ENCODE measurements at regions not wholly inside any gene's neighbourhood (a gene's known extent, or its start where the extent isn't known, plus 50 kb on each side); places are given as distances from the start of the nearest gene placed in this dataset.
"Not testable (repeated sequence)": the region's sequence is repeated elsewhere in the genome, so short reads cannot be mapped to it uniquely, and the experiment has no call there.

DNA sequence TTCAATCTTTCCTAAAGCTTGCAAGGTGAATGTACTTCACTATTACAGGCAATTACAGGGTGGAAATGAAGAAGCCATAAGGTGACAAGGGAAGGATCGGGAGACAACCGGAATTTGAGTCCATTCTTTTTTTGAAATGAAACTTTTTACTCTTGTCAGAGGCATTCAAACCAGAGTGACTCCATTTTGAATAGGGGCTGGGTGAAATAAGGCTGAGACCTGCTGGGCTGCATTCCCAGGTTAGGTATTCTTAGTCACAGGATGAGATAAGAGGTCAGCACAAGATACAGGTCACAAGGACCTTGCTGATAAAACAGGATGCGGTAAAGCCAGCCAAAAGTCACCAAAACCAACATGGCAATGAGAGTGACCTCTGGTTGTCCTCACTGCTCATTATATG is 363.3 kb downstream of the TYW1 start:
- no peak for DNase-seq (ENCODE audit: low spot score)

DNA sequence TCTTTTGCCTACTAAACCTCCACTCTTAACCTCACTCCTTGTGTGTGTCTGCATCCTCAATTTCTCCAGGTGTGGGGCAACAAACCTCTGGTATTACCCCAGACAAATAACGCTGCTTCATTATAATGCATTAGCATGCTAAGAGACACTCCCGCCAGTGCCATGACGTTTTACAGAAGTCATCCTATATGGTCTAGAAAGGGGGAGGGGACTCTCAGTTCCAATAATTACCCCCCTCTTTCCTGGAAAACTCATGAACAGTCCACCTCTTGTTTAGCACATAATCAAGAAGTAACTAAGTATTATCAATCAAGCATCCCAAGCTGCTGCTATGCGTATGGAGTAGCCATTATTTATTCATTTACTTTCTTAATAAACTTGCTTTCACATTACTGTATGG is 364.5 kb downstream of the TYW1 start:
- DNase-seq (ENCODE audit: low spot score), result no peak

DNA sequence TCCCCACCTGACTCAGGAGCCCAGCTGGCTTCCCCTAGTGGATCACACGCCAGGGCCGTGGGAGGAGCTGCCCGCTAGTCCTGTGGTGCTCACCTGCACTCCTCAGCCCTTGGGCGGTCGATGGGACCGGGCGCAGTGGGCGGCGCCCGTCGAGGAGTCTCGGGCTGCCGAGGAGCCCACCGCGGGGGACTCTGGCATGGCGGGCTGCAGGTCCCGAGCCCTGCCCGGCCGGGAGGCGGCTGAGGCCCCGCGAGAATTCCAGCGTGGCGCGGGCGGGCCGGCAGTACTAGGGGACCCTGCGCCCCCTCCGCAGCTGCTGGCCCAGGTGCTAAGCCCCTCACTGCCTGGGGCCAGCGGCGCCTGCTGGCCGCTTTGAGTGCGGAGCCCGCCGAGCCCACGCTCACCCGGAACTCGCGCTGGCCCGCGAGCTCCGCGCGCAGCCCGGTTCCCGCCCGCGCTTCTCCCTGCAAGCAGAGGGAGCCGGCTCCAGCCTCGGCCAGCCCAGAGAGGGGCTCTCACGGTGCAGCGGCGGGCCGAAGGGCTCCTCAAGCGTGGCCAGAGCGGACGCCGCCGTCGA is 367.9 kb downstream of the TYW1 start:
- DNase-seq (ENCODE audit: low spot score), result no peak

DNA sequence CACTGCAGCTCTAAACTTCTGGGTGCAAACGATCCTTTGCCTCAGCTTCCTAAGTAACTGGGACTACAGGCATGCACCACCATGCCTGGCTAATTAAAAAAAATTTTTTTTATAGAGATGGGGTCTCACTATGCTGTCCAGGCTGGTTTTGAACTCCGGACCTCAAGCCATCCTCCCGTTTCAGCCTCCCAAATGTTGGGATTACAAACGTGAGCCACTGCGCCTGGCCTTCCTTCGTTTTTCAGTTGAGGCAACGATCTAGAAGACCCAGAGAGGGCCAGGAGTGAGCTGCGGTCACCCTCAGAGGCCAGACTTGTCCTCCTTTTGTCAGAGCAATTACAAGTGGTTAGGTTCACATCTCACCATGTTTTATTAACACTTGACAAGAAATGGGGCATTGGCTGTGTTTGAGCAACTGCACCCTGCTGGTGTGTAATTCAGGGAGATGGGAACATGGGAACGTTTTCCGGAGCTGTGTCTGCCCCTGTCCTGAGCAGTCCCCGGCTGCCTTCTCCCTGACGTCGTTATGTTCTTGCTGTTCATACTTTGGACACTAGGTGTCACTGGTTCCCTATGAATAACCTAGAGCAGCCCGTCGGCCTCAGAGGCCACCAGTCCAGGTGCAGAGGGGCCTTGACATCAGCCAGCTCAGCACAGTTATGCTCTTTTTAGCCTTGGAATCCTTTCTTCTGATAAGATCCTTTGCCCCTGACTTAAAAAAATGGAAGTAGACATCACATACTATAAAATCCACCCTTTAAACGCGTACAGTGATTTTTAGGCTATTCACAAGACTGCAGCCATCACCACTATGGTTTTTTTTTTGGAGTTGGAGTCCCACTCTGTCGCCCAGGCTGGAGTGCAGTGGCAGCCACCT is 375.0 kb downstream of the TYW1 start:
- DNase-seq (ENCODE audit: low spot score), result peak; percentile 91

DNA sequence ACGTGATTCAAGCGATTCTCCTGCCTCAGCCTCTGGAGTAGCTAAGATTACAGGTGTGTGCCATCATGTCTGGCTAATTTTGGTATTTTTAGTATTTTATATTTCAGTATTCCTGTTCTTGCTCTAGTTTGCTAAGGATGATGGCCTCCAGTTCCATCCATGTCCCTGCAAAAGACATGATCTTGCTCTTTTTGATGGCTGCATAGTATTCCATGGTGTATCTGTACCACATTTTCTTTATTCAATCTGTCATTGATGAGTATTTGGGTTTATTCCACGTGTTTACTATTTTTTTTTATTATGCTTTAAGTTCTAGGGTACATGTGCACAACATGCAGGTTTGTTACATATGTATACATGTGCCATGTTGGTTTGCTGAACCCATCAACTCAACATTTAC is 376.8 kb downstream of the TYW1 start:
- DNase-seq (ENCODE audit: low spot score), result not testable (repeated sequence)

DNA sequence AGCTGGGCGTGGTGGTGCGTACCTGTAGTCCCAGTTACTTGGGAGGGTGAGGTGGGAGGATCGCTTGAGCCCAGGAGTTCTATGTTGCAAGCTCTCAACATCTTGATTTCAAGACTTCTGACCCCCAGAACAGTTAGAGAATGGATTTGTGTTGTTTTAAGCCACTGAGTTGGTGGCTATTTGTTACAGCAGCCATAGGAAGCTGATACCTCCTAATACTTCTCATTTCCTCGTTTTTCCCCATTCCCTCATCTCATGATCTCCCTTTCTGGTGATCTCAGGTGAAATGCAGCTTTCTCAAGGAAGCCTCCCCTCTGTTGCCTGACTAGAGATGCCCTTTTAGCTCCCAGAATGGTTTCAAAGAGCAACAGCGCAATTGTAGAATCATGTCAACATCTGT is 378.8 kb downstream of the TYW1 start:
- no peak for DNase-seq (ENCODE audit: low spot score)

DNA sequence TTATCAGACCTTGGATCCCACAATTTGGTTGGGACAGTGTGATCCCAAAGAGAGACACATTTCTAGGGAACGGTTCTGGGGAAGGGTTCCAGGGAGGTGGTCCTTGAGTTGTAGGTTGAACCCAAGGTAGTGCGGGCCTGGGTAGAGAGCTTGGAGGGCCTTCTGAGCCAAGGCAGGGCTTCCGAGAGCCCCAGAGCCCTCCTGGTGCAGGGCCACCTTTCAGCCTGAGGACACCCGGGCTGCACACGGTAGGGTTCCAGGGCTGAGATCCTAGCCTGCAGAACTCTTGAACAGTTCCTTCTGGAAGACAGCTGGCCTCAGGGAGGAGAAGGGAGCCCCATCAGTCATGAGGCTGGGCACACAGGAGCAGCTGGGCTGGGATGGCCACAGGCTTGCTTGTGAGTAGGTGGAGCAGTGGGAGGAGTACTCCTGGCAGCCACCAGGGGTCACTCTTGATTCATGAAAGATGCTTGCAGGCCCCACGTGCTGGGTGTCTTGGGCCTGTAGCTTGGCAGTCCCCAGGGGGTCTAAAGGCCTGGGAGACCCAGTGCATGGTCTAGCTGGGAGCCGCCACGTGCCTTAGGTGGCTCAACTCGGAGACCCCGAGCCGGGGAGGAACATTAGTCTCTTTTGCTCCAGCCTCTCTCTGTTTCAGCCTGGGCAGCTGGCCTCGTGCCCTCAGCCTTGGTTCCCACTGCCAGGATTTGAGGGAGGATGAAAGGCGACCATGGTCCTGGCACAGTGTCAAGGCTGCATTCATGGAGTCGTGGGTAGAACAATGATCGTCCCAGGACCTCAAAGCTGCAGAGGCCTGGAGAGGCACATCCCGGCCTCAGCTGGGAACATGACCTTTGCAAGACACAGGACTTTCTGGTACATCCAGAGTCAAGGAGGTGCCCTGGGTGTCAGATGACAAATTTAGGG is 381.6 kb downstream of the TYW1 start:
- peak; percentile 73 for DNase-seq (ENCODE audit: low spot score)

DNA sequence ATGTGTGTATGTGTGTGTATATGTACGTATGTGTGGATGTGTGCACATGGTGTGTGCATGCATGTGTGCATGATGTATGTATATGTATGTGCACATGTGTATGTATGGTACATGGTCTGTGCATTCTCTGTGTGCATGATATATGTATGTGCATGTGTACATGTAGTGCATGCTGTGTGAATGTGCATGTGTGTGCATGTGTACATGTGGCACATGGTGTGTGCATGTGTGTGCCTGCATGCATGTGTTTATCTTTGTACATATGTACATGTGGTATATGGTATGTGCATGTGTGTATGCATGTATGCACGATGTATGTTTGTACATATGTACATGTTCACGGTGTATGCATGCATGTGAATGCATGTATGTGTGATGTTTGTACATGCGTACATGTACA is 383.7 kb downstream of the TYW1 start:
- no peak for DNase-seq (ENCODE audit: low spot score)

DNA sequence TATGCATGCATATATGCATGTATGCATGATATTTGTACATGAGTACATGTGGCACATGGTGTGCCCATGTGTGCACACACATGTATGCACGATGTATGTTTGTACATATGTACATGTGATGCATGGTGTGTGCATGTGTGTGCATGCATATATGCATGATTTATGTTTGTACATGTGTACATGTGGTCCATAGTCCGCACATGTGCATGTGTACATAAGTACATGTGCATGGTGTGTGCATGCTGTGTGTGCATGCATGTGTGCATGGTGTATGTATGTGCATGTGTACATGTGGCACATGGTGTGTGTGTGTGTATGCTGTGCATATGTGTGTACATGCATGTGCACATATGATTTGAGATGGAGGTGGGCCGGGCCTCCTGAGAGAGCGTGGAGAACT is 384.2 kb downstream of the TYW1 start:
- DNase-seq (ENCODE audit: low spot score), result no peak

DNA sequence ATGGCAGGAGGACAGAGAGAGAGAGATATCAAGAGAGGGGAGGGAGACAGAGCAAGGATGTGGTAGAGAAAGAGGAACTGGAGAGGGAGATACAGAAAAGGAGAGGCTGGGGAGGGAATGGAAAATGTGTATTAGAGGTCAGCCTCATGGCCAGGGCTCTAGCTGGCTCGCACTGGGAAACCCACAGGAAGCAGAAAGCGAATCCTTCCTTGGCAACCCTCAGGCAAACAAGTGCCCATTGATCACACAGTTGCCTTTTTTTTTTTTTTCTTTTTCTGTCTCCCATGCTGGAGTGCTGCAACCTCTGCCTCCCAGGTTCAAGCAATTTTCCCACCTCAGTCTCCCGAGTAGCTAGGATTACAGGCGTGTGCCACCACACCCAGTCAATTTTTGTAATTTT is 391.2 kb downstream of the TYW1 start:
- DNase-seq (ENCODE audit: low spot score), result no peak

DNA sequence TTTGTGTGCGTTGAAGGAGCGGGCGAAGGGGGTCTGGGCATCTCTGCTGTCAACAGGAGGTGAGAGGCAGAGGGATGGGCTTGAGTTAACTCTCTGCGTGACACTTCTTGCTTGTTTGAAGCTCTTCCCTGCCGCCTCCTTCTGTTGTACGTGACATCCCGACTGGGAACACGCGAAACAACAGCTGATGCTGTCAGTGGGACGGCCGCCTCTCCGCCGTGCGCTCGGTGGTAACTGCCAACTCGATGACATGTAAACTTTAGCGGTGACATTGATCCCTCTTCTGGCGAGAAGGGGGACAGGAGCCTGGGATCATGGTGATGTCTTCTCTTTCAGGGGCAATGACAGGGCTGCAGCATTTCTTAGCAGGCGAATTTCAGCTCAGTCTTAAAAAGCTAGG is 394.5 kb downstream of the TYW1 start:
- no peak for DNase-seq (ENCODE audit: low spot score)

DNA sequence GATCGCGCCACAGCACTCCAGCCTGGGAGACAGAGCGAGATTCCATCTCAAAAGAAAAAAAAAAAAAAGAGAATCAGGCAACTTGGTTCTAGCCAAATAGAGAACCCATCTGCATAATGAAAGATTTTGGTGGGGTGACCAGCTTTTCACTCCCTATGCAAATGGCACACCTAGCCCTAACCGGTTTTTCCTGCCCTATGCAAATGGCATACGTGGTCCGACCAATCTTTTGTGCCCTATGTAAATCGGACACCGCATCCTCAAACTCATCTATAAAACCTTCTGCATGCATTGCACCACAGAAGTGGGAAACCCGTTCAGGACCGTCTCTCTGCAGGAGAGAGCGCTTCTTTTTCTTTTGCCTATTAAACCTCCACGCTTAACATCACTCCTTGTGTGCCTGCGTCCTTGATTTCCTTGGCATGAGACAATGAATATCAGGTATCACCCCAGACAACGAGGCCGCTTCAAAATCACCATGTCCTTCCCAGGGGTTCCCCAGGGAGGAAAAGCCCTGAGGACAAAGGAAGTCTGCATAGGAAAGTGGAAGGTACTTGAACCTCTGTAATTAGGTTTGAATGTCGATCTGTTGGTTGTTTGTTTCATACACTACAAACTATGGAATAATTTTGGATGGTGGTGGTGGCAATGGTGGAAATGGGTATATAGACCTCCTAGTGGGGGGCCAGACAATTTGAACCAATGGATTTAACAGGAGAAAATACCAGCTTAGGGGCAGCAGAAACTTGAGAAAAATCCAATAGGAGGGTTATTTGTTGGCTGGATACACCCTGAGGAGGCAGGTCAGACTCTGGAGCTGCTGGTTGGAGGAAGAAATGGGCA is 396.2 kb downstream of the TYW1 start:
- no peak for DNase-seq (ENCODE audit: low spot score)

DNA sequence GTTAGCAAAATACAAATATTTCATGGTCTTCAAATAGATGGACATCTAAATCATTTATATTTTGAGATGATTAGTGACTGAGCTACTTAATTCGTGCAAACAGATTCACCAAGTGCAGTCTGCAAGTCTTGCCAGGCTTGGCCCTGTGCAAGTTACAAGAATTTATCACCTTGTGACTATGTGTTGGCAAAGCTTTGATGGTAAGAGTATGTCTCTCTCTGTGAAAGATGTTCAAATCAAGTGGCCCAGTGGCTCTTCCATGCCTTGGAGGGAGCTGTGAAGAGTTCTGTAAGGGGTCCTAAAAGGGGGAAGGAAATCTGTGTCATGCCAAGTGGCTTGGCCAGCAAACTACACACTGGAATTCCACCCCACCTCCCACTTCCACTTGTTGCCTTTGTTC is 397.3 kb downstream of the TYW1 start:
- no peak for DNase-seq (ENCODE audit: low spot score)

DNA sequence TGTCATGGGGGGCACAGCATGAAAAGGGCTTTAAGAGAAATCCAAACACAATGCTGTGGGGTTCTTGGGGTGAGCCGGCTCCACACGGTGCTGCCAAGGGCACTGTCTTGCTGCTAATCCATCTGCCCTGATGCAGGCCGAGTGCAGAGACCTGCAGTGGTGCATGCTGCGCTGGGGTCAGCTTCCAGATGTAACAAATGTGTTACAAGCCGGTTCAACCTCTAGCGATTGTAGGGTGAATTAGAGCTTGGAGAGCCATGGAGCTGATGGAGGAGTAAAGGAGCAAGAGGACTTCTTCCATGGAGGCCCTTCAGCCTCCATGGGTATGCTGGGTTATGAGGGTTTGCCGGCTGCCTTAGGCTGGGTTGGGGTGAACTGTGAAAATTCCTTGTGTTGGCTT is 402.3 kb downstream of the TYW1 start:
- no peak for DNase-seq (ENCODE audit: low spot score)

DNA sequence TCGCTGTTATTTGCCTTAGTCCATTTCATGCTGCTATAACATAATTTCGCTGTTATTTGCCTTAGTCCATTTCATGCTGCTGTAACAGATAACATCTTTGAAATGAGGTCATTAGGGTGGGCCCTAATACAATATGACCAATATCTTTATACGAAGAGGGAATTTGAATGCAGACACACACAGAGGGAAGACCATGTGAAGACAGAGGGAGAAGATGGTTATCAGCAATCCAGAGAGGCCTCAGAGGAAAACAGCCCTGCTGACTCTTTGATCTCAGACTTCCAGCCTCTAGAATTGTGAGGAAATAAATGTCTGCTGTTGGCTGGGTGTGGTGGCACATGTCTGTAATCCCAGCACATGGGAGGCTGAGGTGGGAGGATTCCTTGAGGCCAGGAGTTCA is 404.9 kb downstream of the TYW1 start:
- no peak for DNase-seq (ENCODE audit: low spot score)

DNA sequence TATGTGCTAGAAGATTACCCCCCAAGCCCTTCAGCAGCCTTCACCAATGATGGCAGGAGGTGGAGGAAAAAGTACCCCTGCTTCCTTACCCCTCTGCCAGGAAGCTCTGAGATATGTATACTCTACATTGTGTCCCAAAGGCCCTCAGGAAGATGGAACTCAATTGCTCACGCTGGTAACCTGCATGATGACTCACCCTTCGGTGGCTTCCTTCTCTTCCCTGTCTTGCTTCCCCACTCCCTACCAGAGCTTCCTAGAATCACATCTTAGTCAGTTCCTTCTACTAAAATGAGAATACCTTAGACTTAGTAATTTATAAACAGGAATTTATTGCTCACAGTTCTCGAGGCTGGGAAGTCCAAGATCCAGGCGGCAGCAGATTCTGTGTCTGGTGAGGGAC is 405.6 kb downstream of the TYW1 start:
- no peak for DNase-seq (ENCODE audit: low spot score)

DNA sequence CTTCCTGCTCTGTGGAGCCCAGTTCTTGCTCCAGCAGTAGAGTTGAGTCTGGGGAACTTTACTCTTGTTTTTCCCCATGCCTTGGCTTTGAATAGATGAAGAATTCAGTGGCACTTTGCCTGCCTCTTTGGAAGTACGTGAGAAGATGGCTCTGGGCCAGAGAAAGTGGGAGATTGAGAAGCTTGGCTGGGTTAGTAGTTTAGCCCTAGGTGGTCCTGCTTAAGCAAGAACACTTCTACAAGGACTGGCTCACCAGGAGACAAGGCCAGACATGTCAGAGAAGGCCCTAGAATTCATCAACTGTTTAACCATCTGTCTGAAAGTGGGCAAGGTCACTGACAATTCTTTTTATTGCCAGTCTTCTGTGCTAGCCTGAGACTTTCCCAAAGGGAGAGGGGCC is 410.3 kb downstream of the TYW1 start:
- DNase-seq (ENCODE audit: low spot score), result no peak

DNA sequence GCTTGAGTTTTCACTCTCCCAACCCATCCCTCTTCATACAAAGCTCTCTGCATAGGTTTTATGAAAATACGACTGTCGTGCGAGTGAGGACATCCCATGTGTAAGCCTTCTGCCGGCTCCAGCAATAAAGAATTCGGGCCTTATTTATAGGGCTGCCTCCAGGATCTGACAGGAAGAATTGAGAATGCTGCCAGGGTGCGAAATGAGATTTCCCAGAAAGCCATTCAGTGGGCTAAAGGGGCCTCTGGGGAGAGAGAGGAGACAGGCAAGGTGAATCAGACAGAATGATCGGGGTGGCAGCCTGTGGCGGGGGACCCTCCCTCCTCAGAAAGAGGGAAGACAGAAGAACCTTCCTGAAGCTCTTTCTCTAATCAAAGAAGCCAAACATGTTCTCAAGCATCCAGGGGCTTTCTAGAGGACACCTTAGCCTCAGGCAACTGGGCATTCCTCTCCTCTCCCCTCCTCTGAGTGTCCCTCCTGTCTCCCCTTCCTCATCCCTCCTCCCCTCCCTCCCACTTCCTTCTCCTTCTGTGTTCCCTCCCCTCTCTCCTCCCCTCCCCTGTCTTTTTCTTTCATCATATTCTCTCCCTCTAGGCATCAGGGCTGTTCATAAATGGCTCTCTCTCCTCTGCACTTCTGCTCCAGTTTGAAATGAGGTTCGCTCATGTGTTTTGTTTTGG is 410.9 kb downstream of the TYW1 start:
- no peak for DNase-seq (ENCODE audit: low spot score)

DNA sequence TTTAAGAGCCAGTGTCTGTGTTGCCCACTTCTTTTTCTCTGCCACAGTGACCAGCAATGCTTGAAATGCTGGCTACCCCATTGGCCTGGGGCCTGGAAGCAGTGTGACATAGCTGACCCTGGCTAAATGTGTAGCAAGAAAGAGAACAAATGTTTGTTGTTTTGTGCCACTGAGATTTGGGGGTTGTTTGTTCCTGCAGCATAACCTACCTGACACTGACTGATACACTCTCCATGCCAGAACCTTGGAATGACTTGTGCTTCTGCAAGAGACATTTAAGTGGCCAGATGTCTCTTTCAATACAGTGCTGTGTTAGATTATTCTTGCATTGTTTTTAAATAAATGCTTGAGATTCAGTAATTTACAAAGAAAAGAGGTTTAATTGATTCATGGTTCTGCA is 411.5 kb downstream of the TYW1 start:
- no peak for DNase-seq (ENCODE audit: low spot score)

DNA sequence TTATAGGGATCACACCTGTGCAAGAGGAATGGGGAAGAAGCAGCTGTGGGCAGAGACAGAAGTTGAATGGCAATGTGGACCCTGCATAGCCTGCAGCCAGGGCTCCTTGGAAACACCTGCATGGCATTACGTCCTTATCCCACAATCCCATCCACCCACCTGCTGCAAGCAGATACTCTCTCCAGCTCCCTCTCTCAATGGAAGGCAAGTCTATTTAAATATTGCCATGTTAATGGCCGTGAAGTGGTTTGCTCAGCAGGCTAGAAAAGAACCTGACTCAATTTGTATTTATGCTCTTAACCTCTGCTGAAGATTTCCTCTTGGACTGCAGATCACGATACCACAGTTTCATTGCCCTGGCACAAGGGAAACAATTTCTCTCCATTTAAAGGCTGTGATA is 417.0 kb downstream of the TYW1 start:
- no peak for DNase-seq (ENCODE audit: low spot score)

DNA sequence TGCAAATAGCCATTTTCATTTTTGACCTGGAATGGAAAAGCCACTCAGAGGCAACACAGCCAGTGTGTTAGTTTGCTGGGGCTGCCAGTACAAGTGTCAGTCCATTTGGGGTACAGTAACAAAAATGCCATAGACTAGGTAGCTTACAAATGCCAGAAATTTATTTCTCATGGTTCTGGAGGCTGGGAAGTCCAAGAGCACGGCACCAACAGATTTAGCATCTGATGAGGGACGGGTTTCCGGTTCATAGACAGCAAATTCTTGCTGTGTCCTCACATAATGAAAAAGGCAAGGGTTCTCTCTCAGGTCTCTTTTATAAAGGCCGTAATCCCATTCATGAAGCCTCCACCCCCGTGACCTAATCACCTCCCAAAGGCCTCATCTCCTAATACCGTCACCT is 418.2 kb downstream of the TYW1 start:
- no peak for DNase-seq (ENCODE audit: low spot score)
